ENCODE measurements at regions not wholly inside any gene's neighbourhood (a gene's known extent, or its start where the extent isn't known, plus 50 kb on each side); places are given as distances from the start of the nearest gene placed in this dataset.

- DNase-seq (ENCODE audit: low read depth): no peak
Measured at GRCh38 chr3:78519281-78519680, 1248.5 kb downstream of the ROBO1 start.

GRCh38 chr3:78529601-78530000 lies 1238.2 kb downstream of the ROBO1 start:
- no peak for DNase-seq (ENCODE audit: low read depth)

GRCh38 chr3:78540485-78540884 lies 1227.3 kb downstream of the ROBO1 start:
- DNase-seq (ENCODE audit: low read depth): no peak

GRCh38 chr3:78545827-78546226 lies 1222.0 kb downstream of the ROBO1 start:
- DNase-seq (ENCODE audit: low read depth): no peak

All from GM04504 (cell line).